Gastroesophageal sphincter (tissue), 4 donors: ENCODE measurements at regions not wholly inside any gene's neighbourhood (a gene's known extent, or its start where the extent isn't known, plus 50 kb on each side); places are given as distances from the start of the nearest gene placed in this dataset.

ENCODE experiments used
- ATAC-seq: fragments of 150-250 bp; one replicate; pipeline ENCODE4 v1.9.1; 2016; ENCODE audit warnings: mild to moderate bottlenecking, moderate library complexity
- H3K27ac ChIP-seq, 4 donors: fragments of 200-600 bp; sonication (generic) in 3 of 4; 1 replicate in 3 of 4; 2 replicates in 1 of 4; pipeline ENCODE4 v1.5.1; 2016 to 2019
- H3K27me3 ChIP-seq: fragments of 200-600 bp; sonication (generic); one replicate; pipeline ENCODE4 v1.5.1; 2019
- H3K36me3 ChIP-seq, 2 donors: fragments of 200-600 bp; sonication (generic); one replicate each; pipeline ENCODE4 v1.5.1; 2019; ENCODE audit warnings: control low read depth in 1 of 2
- H3K4me1 ChIP-seq, 3 donors: fragments of 200-600 bp; sonication (generic); 1 replicate in 2 of 3; 2 replicates in 1 of 3; pipeline ENCODE4 v1.5.1; 2016 to 2019; ENCODE audit warnings: control low read depth in 2 of 3
- H3K4me3 ChIP-seq, 2 donors: fragments of 200-600 bp; sonication (generic); one replicate each; pipeline ENCODE4 v1.5.1; 2019; ENCODE audit warnings: mild to moderate bottlenecking in 1 of 2, moderate library complexity in 1 of 2
- H3K9me3 ChIP-seq, 3 donors: fragments of 200-600 bp; sonication (generic); one replicate each; pipeline ENCODE4 v1.5.1; 2017 to 2019; ENCODE audit warnings: control low read depth in 2 of 3
- EP300 ChIP-seq: sonication (generic); formaldehyde crosslinking; IDR thresholded peaks from one replicate; pipeline ENCODE4 v1.6.1; 2017; ENCODE audit warnings: antibody characterized with exemption, mild to moderate bottlenecking
- POLR2A ChIP-seq, 2 donors: fragments of 450-650 bp; IDR thresholded peaks; one replicate each; pipeline ENCODE4 v1.6.1; 2017; ENCODE audit warnings: antibody characterized with exemption in 2 of 2, mild to moderate bottlenecking in 2 of 2, moderate library complexity in 1 of 2
- POLR2AphosphoS5 ChIP-seq: sonication (generic); formaldehyde crosslinking; IDR thresholded peaks from one replicate; pipeline ENCODE4 v1.6.1; 2017; ENCODE audit warnings: antibody characterized with exemption
- WGBS, 2 donors: methylation state at CpG; one replicate each; pipeline ENCODE4 v1.1.5; 2018; ENCODE audit warnings: low coverage in 1 of 2; 5-methylcytosine and 5-hydroxymethylcytosine counted together
- TF ChIP-seq, protein P1 (sequence below), 4 experiments: fragments of 200-600 bp in 2 of 4; fragments of 450-650 bp in 2 of 4; sonication (generic) in 1 of 4; IDR thresholded peaks; one replicate each; pipeline ENCODE4 v1.5.1; 2017 to 2019; ENCODE audit warnings: antibody characterized with exemption in 4 of 4, mild to moderate bottlenecking in 2 of 4, moderate library complexity in 2 of 4

DNA sequence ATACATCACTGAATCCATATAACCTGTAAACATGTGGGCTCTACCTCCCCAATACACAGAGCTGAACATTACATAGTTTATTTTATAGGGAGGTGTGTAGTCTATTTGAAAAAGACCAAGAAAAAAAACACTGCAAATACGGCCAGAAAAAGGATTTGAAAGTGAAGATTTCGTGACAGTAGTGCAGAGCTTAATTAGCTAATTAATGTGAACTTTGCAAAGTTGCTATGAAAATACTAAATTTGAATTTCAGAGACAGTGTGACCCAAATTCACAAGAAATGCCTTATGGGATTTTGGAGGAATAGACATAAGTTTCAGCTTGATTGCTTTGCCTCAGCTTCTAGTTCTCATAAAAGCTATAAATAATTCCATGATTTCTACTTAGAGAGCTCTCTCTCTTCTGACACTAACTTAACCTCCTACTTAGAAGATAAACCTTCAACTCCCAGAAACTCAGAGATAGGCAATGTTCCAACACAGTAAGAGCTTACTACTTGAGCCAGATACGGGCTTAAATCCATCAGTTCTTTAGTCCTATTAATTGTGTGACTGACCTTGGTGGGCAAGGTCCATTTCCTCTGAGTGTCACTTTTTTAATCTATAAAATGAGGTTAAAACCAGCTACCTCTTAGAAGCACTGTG lies 87.3 kb upstream of the THBS1 start:
- Histone ChIP-seq H3K27me3 (no peaks in the 10 kb centered on the region), H3K27ac (no peak overlapping the region), H3K4me3 (no peak overlapping the region), H3K4me1 (peaks cover 8 to 73% (median 21%) of the 10 kb centered on the region in 3 donors), H3K36me3 (no peaks in the 10 kb centered on the region), H3K9me3 (no peaks in the 10 kb centered on the region)
- no peak for ATAC-seq
- TF ChIP-seq EP300 (no peak), POLR2A (IDR thresholded peaks at IDR 0.05) (no peak), POLR2AphosphoS5 (no peak)
- TF ChIP-seq, protein P1, sequence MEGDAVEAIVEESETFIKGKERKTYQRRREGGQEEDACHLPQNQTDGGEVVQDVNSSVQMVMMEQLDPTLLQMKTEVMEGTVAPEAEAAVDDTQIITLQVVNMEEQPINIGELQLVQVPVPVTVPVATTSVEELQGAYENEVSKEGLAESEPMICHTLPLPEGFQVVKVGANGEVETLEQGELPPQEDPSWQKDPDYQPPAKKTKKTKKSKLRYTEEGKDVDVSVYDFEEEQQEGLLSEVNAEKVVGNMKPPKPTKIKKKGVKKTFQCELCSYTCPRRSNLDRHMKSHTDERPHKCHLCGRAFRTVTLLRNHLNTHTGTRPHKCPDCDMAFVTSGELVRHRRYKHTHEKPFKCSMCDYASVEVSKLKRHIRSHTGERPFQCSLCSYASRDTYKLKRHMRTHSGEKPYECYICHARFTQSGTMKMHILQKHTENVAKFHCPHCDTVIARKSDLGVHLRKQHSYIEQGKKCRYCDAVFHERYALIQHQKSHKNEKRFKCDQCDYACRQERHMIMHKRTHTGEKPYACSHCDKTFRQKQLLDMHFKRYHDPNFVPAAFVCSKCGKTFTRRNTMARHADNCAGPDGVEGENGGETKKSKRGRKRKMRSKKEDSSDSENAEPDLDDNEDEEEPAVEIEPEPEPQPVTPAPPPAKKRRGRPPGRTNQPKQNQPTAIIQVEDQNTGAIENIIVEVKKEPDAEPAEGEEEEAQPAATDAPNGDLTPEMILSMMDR (IDR thresholded peaks at IDR 0.05): no peak
- 82 to 88% methylated on average over 3 of the region's 3 CpGs for WGBS, 2 donors

DNA sequence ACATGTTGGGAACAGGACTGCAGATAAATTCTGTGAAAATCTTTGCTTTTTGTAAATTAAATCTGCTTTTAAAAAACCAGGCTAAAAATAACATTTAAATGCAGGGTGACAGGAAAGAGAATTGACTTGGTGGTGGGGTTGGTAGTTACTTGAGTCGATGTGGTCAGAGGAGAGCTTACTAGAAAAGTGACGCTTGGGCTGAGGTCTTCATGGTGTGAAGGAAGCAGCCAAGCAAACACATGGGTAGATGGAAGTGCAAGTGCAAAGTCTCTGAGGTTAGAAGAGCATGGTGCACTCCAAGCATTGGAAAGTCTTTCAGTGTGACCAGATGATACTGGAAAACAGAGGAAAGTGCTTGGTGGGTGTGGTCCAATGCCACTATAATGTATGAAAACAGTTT lies 86.4 kb upstream of the THBS1 start:
- no peaks in the 10 kb centered on the region for H3K9me3 ChIP-seq
- TF ChIP-seq EP300: no peak
- TF ChIP-seq POLR2A (IDR thresholded peaks at IDR 0.05): no peak
- TF ChIP-seq, protein P1 (IDR thresholded peaks at IDR 0.05): no peak
- no peak for TF ChIP-seq POLR2AphosphoS5
- H3K27me3 ChIP-seq: no peaks in the 10 kb centered on the region
- no peaks in the 10 kb centered on the region for H3K36me3 ChIP-seq
- no peak for ATAC-seq
- H3K4me3 ChIP-seq: no peak overlapping the region
- peaks cover 3 to 73% (median 28%) of the 10 kb centered on the region in 3 donors for H3K4me1 ChIP-seq
- WGBS, 2 donors: 90 to 94% methylated on average over 2 of the region's 2 CpGs
- H3K27ac ChIP-seq: no peak overlapping the region

DNA sequence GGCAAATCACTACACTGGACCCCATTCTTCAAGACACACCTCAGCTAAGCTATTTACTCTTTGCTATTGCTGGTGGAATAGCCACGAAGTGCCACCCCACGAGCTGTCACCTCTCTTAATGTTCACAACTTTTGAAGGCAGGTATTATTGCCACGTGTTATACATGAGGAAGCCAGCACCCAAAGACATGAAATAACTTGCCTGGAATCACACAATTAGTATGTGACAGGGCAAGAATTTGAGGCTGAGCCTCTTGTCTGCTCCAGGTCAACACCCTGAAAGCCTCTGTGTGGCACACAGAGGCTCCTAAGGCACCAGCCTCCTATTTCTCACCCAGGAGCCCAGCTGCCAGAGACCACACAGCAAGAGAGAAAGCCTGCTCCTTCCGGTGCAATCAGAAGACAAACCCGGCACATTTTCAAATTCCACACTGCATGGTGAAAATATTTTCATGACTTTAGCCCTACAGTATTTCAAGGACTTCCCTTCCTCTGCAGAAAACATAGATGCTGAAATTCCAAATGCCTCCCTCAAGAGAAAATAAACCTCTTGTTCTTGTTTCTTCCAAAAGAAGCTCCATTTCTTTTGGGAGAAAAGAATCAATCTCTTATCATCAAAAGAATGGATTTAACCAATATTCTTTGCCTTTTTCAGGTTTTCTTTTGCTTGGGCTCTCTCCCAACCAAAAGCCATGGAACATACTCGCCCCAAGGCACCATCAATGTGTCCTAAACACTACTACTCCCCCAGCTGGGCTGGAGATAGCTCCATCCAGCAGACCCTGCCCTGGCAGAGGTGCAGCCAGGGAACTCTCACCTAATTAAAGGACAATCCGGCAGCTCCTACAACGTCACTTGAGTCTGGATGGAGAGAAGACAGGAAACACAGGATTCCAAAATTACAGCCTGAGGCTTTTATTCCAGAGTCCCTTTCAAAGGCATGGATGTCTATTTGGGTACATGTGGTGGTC lies 84.7 kb upstream of the THBS1 start:
- 0 to 76% methylated on average over 1 to 5 of the region's 8 CpGs for WGBS, 2 donors
- Histone ChIP-seq H3K4me1 (peaks cover 3 to 56% (median 28%) of the 10 kb centered on the region in 3 donors), H3K27ac (peak overlapping the region in 3 of 4 donors; percentile 38 to 44 (median 44)), H3K9me3 (no peaks in the 10 kb centered on the region), H3K36me3 (no peaks in the 10 kb centered on the region), H3K27me3 (no peaks in the 10 kb centered on the region), H3K4me3 (no peak overlapping the region)
- ATAC-seq: no peak
- TF ChIP-seq, protein P1 (IDR thresholded peaks at IDR 0.05): no peak
- TF ChIP-seq POLR2AphosphoS5: no peak
- TF ChIP-seq EP300: no peak
- TF ChIP-seq POLR2A (IDR thresholded peaks at IDR 0.05): no peak

DNA sequence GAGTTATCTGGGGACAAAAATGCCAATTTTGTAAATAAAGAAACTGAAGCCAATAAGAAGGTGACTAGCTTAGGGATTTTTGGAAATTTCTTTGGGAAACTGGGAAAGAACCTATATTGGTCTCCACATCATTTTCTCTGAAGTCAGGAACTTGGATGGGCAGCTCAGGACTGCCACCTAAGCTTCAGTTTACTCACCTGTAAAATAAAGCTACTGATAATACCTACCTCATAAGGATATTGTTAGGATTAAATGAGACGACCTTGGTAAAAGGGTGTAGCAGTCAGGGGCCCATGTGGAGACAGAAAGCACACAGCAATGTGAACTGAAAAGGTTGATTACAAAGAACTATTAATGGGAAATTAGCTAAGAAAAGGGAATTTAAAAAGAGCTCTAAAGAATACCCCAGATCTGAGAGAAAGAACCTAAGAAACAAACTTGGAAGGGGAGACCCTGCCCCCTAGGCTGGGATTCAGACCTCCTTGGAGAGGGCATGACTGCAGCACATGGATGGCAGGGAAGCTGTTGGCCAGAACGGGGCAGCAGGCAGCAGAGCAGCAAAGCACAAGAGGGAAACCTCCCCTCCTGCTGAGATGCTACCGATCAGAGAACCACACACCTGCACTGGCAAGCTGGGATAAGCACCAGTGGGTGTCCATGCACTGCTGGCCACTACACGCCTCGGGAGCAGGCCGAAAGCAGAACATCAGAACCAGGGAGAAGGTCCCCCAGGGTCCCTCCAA lies 83.7 kb upstream of the THBS1 start:
- ATAC-seq: no peak
- no peaks in the 10 kb centered on the region for H3K27me3 ChIP-seq
- TF ChIP-seq EP300 (no peak), POLR2A (IDR thresholded peaks at IDR 0.05) (no peak), POLR2AphosphoS5 (no peak)
- TF ChIP-seq, protein P1 (IDR thresholded peaks at IDR 0.05): no peak
- H3K27ac ChIP-seq: peak overlapping the region in 3 of 4 donors; percentile 31 to 58 (median 56)
- WGBS, 2 donors: 56 to 60% methylated on average over 2 to 4 of the region's 6 CpGs
- no peak overlapping the region for H3K4me3 ChIP-seq
- no peaks in the 10 kb centered on the region for H3K36me3 ChIP-seq
- H3K9me3 ChIP-seq: no peaks in the 10 kb centered on the region
- H3K4me1 ChIP-seq: peaks cover 3 to 52% (median 28%) of the 10 kb centered on the region in 3 donors
